SKM-1 (cell line): ENCODE measurements at regions not wholly inside any gene's neighbourhood (a gene's known extent, or its start where the extent isn't known, plus 50 kb on each side); places are given as distances from the start of the nearest gene placed in this dataset.
"Not testable (repeated sequence)": the region's sequence is repeated elsewhere in the genome, so short reads cannot be mapped to it uniquely, and the experiment has no call there.

Experiments used
- DNase-seq: peaks from one replicate; lab custom pipeline; 2025; ENCODE audit not compliant: unreplicated experiment; lab: John Stamatoyannopoulos, UW

GRCh38 chr4:34950926-34951325, 1293.4 kb downstream of the ARAP2 start:
- DNase-seq = no peak

- DNase-seq = no peak
Measured at GRCh38 chr4:34953145-34953799, 1291.0 kb downstream of the ARAP2 start.

GRCh38 chr4:34964613-34965012, 1279.7 kb downstream of the ARAP2 start:
- no peak for DNase-seq

- no peak for DNase-seq
Measured at GRCh38 chr4:34972189-34972588, 1272.1 kb downstream of the ARAP2 start.

- DNase-seq = no peak
Measured at GRCh38 chr4:34973650-34974312, 1270.5 kb downstream of the ARAP2 start.

GRCh38 chr4:34974313-34974680, 1270.0 kb downstream of the ARAP2 start:
- DNase-seq = no peak

- not testable (repeated sequence) for DNase-seq
Measured at GRCh38 chr4:35021222-35021621, 1223.1 kb downstream of the ARAP2 start.

- DNase-seq = no peak
Measured at GRCh38 chr4:35025152-35025834, 1219.0 kb downstream of the ARAP2 start.

- DNase-seq = no peak
Measured at GRCh38 chr4:35038079-35038805, 1206.1 kb downstream of the ARAP2 start.

GRCh38 chr4:35038845-35039244, 1205.5 kb downstream of the ARAP2 start:
- no peak for DNase-seq

GRCh38 chr4:35052546-35052945, 1191.8 kb downstream of the ARAP2 start:
- no peak for DNase-seq

GRCh38 chr4:35063031-35063570, 1181.2 kb downstream of the ARAP2 start:
- no peak for DNase-seq

- DNase-seq = no peak
Measured at GRCh38 chr4:35066406-35066805, 1177.9 kb downstream of the ARAP2 start.

GRCh38 chr4:35080799-35081198, 1163.5 kb downstream of the ARAP2 start:
- DNase-seq = no peak

GRCh38 chr4:35087218-35087617, 1157.1 kb downstream of the ARAP2 start:
- DNase-seq = no peak

- DNase-seq = no peak
Measured at GRCh38 chr4:35100932-35101331, 1143.4 kb downstream of the ARAP2 start.

- DNase-seq = no peak
Measured at GRCh38 chr4:35102066-35102465, 1142.2 kb downstream of the ARAP2 start.

GRCh38 chr4:35105486-35105885, 1138.8 kb downstream of the ARAP2 start:
- DNase-seq = no peak

- DNase-seq = no peak
Measured at GRCh38 chr4:35106091-35106734, 1138.1 kb downstream of the ARAP2 start.

- DNase-seq = no peak
Measured at GRCh38 chr4:35124106-35124505, 1120.2 kb downstream of the ARAP2 start.
